Activated CD8-positive, alpha-beta T cell treated with anti-CD3 and anti-CD28 coated beads for 36 hours (primary cell): ENCODE measurements at regions not wholly inside any gene's neighbourhood (a gene's known extent, or its start where the extent isn't known, plus 50 kb on each side); places are given as distances from the start of the nearest gene placed in this dataset.

Experiments used
- ATAC-seq: fragments of 200-7000 bp; cut with Tn5 transposase; one replicate; pipeline ENCODE4 v1.10.0; 2021; ENCODE audit warnings: mild to moderate bottlenecking, moderate library complexity
- CTCF ChIA-PET: fragments of 350-600 bp; sonication (Branson Sonifier 250); formaldehyde crosslinking; loops from one replicate; lab custom pipeline; 2021; ENCODE audit warnings: antibody characterized with exemption; lab: Charles Lee
- POLR2A ChIA-PET: fragments of 350-600 bp; sonication (Branson Sonifier 250); formaldehyde crosslinking; loops from one replicate; lab custom pipeline; 2021; ENCODE audit warnings: antibody characterized with exemption; lab: Charles Lee
- DNase-seq: peaks from one replicate; pipeline ENCODE4 v3.0.0-alpha.2; 2020
- H3K27ac Mint-ChIP-seq: one replicate; pipeline ENCODE4 v1.8.0; 2021; ENCODE audit warnings: mild to moderate bottlenecking, mixed read lengths
- H3K27me3 Mint-ChIP-seq: one replicate; pipeline ENCODE4 v1.8.0; 2021; ENCODE audit warnings: mixed read lengths
- H3K36me3 Mint-ChIP-seq: one replicate; pipeline ENCODE4 v1.8.0; 2021; ENCODE audit warnings: low read depth, mixed read lengths
- H3K4me1 Mint-ChIP-seq: one replicate; pipeline ENCODE4 v1.8.0; 2021; ENCODE audit warnings: low read depth, mixed read lengths
- H3K4me3 Mint-ChIP-seq: one replicate; pipeline ENCODE4 v1.8.0; 2021; ENCODE audit warnings: mild to moderate bottlenecking, moderate library complexity, mixed read lengths
- H3K9me3 Mint-ChIP-seq: one replicate; pipeline ENCODE4 v1.8.0; 2021; ENCODE audit warnings: mixed read lengths
- CTCF ChIP-seq: fragments of 200-600 bp; IDR thresholded peaks from one replicate; pipeline ENCODE4 v1.8.0; 2022; ENCODE audit warnings: antibody characterized with exemption, mild to moderate bottlenecking
- intact Hi-C: fragments of 100-400 bp; cut with micrococcal nuclease; formaldehyde crosslinking; loops from one replicate; pipeline ENCODE4 v1.10.0; 2022

DNA sequence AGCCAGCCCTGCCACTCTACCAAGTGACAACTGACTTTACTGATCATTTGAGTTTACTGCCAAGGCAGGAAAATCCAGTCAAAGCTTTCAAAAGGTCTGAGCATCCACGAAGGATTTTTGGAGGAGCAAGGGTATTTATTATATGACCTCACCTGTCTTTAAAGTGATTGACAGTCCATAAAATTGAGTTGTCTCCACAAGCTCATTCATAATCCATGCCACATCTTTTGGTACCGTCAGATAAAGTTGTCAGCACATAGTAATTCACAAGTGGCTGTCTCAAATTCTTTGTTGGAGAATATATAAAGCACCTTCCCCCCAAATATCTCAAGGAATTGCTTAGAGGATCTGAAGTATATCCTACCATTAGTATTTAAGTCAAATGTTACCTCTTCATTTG lies 240.5 kb downstream of the METTL4 start:
- intact Hi-C loops, result no loop called here
- Mint-ChIP-seq H3K4me3 (no peak overlapping the region), H3K36me3 (no peaks in the 10 kb centered on the region), H3K27ac (no peak overlapping the region), H3K9me3 (no peaks in the 10 kb centered on the region), H3K4me1 (no peaks in the 10 kb centered on the region), H3K27me3 (peaks cover 14% of the 10 kb centered on the region)
- ATAC-seq (no peak), DNase-seq (no peak)
- ChIA-PET CTCF (interaction anchor here (0.6 to 1.9 kb wide), 3 partner anchors 8 to 212 kb away, joined by 3 to 6 read pairs (median 3); no protein-coding TSS in a partner anchor), POLR2A (interaction anchor here (1.7 kb wide), 1 partner anchor 22 kb away, joined by 3 read pairs; no protein-coding TSS in a partner anchor)
- TF ChIP-seq CTCF, result no peak

DNA sequence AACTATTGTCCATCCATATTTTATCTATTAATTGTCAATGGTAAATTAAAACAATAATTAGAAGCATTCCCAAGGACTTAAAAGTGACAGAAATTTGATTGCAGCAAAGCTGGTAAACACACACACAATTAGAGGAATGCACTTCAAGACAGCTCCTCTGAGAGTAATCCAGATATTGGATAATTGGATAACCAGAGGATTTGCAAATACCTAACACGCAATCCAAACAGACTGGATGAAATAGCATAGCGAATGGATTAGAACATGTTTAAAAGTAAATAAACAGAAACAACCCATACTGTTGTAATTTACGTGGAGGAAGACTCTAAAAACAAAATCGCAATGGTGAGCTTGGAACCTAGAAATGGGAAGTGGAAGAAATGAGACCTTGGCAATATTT lies 239.8 kb downstream of the METTL4 start:
- peaks cover 9% of the 10 kb centered on the region for H3K27me3 Mint-ChIP-seq
- TF ChIP-seq CTCF, result no peak
- ChIA-PET POLR2A (interaction anchor here (1.7 kb wide), 1 partner anchor 22 kb away, joined by 3 read pairs; no protein-coding TSS in a partner anchor), CTCF (interaction anchor here (0.7 to 1.9 kb wide), 2 partner anchors 9 to 11 kb away, joined by 3 to 6 read pairs; no protein-coding TSS in a partner anchor)
- H3K4me1 Mint-ChIP-seq, result no peaks in the 10 kb centered on the region
- ATAC-seq (no peak), DNase-seq (no peak)
- no peaks in the 10 kb centered on the region for H3K36me3 Mint-ChIP-seq
- no peaks in the 10 kb centered on the region for H3K9me3 Mint-ChIP-seq
- intact Hi-C loops, result no loop called here
- H3K4me3 Mint-ChIP-seq, result no peak overlapping the region
- no peak overlapping the region for H3K27ac Mint-ChIP-seq

GRCh38 chr18:2336690-2337392 lies 234.5 kb downstream of the METTL4 start:
- TF ChIP-seq CTCF, result no peak
- ChIA-PET CTCF (interaction anchor here (0.9 to 4.7 kb wide), 9 partner anchors 8 to 212 kb away, joined by 3 to 23 read pairs (median 4); no protein-coding TSS in a partner anchor), POLR2A (no interaction called here)
- no peaks in the 10 kb centered on the region for H3K36me3 Mint-ChIP-seq
- peaks cover 6% of the 10 kb centered on the region for H3K4me1 Mint-ChIP-seq
- H3K9me3 Mint-ChIP-seq, result no peaks in the 10 kb centered on the region
- no peak overlapping the region for H3K27ac Mint-ChIP-seq
- intact Hi-C loops, result loop anchor here (5.0 kb wide), 1 partner anchor 210 kb away; no protein-coding TSS in a partner anchor
- ATAC-seq (no peak), DNase-seq (no peak)
- peaks cover 10% of the 10 kb centered on the region for H3K27me3 Mint-ChIP-seq
- no peak overlapping the region for H3K4me3 Mint-ChIP-seq

DNA sequence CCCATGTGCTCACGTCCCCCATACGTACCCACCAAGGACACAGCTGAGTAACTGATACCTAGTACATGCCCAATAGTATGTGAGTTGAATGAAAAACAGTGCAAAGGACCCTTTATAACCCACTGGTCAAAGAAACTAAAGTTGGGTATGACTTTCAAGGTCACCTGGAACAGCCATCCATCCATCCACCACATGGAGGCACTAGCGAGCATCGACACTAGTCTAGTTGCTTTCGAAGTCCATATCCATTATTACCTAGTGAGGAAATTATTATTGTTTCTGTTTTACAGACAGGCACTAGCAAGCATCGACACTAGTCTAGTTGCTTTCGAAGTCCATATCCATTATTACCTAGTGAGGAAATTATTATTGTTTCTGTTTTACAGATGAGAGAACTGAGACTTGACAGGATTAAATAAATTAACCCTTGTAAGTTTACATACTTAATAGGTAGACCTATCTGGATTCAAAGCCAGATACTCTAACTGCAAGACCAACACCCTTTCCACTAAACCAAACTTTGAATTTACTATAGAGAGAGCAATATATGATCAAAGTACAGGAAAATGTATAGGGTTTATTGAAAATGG lies 233.7 kb downstream of the METTL4 start:
- no peak overlapping the region for H3K27ac Mint-ChIP-seq
- H3K4me1 Mint-ChIP-seq, result peaks cover 6% of the 10 kb centered on the region
- peaks cover 10% of the 10 kb centered on the region for H3K27me3 Mint-ChIP-seq
- no peaks in the 10 kb centered on the region for H3K36me3 Mint-ChIP-seq
- intact Hi-C loops, result loop anchor here (5.0 kb wide), 1 partner anchor 210 kb away; no protein-coding TSS in a partner anchor
- POLR2A ChIA-PET, result no interaction called here
- CTCF ChIA-PET, result interaction anchor here (0.8 to 4.7 kb wide), 10 partner anchors 8 to 211 kb away, joined by 3 to 23 read pairs (median 4); no protein-coding TSS in a partner anchor
- peak; percentile 74 for ATAC-seq
- no peak overlapping the region for H3K4me3 Mint-ChIP-seq
- H3K9me3 Mint-ChIP-seq, result no peaks in the 10 kb centered on the region
- DNase-seq, result peak; percentile 70
- peak; percentile 78 for TF ChIP-seq CTCF
